Retina (tissue), 1 donor: ENCODE measurements at regions not wholly inside any gene's neighbourhood (a gene's known extent, or its start where the extent isn't known, plus 50 kb on each side); places are given as distances from the start of the nearest gene placed in this dataset.
"Not testable (repeated sequence)": the region's sequence is repeated elsewhere in the genome, so short reads cannot be mapped to it uniquely, and the experiment has no call there.

Source experiments
- DNase-seq: peaks from one replicate; pipeline ENCODE4 v3.0.0-alpha.2; 2016

DNA sequence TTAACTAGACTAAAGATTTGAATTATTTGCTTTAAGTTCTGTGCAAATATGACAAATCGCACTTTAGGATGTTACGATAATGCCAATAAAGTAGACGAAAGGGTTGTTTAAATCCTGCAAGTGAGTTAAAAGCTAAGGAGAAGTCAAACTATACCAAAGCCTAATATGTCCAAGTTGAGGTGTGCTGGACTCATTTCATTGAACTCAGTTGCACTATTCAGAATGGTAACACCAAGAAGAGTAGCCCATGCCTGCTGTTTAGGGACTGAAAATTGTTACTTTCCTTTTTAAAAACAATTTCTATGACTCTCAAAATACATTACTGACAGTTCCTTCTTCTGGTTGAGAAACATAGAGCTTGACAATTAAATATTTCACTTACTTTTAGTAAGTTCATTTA is 766.3 kb downstream of the DNAJB9 start:
- no peak for DNase-seq

DNA sequence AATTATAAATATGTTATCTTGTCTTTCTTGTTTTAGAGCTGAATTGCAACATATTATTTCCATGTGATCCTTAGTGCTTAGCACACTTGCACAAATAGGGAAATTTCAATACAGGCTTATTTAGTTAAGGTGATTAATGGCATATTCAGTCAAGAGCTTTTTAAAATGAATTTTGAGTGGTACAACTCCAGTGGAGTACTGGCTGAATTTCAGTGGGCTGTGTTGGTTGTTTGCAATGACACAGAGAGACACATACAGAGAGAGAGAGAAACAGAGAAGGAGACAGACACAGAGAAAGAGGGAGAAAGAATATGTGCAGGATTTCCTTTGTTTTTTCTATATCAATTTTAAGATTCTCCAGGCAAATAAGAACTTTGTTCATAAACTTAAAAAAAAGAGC is 766.9 kb downstream of the DNAJB9 start:
- DNase-seq, result no peak

DNA sequence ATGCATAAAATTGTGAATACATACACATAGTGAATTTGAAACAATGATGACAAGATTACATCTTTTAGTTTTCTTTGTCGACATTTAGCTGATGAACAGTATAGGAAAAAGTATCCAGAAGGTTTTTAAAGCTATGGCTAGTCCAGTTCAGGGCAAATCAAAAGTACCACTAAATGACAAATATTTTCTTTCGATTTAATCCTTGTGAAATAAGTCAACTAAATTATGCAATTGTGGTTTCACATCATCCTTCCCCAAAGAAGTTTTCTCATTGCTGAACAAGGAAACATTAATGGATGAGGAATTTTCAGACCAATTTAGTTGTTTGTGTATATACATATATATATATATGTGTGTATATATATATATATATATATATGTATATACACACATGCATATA is 774.0 kb downstream of the DNAJB9 start:
- DNase-seq, result no peak

DNA sequence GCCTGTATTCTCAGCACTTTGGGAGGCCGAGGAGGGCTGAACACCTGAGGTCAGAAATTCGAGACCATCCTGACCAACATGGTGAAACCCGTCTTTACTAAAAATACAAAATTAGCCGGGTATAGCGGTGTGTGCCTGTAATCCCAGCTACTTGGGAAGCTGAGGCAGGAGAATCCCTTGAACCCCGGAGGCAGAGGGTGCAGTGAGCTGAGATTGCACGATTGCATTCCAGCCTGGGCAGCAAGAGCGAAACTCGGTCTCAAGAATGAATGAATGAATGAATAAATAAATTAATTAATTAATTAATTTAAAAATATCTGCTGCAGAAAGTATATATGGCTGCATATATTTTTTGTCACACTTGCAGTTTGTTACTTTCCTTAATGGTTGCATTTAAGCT is 781.8 kb downstream of the DNAJB9 start:
- no peak for DNase-seq

DNA sequence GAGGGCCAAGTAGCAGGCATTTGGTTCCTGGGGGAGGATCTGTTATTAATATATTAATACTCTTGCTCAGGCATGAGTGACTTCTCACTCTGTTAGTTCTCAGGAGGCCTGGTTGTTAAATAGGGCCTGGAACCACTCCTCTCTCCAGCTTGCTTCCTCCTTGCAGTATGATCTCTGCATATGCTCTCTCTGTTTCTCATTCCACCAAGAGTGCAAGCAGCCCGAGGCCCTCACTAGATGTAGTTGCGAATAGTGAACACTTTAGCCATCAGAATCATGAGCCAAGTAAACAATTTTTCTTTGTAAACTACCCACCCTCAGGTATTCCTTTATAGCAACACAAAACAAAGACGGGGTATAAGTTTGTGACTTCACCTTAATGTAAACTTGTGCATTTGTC is 784.3 kb downstream of the DNAJB9 start:
- no peak for DNase-seq

DNA sequence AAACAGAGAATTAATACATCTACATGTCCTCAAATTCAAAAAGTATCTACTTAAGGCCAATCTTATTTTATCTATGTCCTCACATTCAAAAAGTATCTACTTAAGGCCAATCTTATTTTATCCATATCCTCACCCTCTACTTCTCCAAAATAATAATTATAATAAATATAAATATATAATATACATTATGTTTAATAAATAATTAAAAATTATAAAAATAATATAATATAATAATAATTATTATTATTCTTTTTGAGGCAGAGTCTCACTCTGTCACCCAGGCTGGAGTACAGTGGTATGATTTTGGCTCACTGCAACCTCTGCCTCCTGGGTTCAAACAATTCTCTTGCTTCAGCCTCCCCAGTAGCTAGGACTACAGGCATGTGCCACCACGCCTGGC is 784.9 kb downstream of the DNAJB9 start:
- DNase-seq, result no peak

DNA sequence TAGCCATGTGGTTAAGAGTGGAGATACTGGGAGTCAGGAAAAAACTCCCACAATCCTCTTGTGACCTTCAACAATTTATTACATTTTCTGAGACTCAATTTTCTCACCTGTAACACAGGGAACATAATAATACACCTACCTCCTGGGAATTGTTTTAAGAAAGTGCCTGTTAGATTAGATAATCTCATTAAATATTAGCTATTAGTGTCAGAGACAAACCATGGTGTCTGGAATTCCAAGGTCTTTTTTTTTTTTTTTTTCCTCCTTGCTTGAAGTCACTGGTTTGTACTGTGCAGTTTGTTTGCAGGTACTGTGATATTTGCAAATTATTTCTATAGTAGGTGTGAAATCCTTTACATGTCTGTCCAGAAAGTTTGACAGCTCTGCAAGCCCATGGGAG is 806.1 kb downstream of the DNAJB9 start:
- no peak for DNase-seq

DNA sequence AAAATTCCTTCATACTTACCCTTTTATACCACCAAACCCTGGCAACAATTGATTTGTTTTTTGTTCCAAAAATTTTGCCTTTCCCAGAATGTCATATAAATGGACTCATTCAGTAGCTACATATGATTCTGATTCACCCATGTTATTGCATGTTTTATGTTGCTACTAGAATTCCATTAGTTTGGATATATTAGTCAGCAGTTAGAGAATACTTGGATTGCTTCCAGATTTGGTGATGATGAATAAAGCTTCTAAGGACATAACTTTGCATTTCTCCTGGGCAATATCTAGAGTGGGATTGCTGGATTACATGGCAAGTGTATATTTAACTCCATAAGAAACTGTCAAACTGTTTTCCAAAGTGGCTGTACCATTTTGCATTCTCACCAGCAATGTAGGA is 806.9 kb downstream of the DNAJB9 start:
- DNase-seq, result no peak

DNA sequence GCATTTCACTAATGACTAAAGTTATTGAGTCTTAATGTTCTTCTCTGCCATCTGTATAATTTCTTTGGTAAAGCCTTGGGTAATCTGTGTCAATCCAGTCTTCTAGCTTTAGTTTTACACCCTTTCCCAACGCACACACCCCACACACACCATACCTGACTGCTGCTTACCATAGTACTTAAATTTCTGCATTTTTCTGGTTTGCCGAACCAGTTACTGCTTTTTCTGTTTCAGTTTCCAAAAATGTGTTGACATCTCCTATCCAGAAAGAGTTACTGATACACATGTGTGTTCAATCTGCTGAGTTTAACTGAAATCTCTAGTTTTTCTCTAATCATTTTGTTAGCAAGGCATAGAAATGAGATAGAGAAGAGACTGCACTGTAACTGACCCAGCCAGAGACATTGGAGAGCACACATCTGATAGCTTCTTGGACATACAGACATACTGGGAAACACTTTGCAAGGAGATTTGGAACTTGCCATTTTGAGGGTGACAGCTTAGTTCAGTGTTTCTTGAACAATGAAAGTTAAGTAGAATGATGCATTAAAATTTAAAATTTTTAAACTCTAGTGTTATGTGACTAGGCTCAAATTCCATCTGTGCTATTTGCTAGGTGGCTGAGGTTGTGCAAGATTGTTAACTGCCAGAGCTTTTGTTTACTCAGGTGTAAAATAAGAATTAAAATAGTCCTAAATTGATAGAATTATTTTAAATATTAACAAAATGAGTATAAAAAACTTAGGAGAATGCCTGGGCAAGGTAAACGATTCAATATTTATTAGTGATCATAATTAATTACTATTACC is 807.6 kb downstream of the DNAJB9 start:
- DNase-seq, result no peak

DNA sequence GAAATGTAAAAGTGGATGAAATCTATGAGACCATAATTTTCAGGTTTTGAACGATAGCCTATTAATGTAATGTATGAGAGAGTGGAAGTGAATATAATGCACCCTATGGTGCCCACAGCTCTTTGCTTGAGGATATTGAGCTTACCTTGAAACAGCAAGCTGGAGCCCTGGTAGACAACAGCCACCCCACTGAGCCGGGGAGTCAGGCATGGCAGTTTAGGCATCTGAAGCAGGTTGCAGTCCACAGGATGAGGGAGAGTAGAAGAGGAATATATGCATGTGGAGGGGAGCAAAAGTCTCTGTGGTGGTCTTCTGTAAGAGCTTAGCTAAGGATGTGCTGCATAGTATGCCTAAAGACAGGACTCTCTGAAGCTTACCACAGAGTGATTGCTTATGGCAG is 817.3 kb downstream of the DNAJB9 start:
- no peak for DNase-seq

DNA sequence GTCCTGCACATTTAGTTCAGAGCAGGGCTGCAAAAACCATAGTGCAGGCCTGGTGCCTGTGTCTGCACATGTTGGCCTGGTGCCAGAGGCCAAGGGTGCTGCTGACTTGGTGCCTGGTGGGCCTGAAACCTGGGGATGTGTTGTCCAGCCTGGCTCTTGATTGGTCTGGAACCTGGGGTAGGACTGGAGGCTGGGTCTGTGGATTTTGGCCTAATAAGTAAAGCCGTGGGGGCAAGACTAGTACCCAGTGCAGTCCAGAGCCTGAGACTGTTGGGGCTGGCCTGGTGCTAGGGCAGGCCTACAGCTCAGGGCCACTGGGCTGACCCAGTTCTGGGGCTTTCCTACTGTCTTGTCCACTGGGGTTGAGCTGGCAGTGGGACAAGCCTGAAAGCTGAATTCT is 817.9 kb downstream of the DNAJB9 start:
- DNase-seq, result no peak

DNA sequence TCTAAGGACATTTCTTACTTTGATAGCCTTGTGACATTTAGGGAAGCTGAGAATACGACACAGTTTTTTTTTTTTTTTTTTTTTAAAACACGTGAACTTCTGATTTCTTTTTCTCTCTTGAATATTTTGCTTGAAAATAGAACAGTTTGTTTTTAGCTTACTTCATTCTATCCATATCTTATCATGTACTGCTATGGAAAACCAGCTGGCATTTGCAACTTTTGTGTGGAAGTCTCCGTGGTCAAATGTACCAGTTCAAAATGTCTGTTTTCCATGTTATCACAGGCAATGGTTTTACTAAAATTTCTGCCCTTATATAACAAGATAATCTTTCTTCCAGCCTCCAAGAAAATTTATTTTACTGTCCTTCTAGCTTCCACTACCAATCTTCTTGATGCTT is 821.6 kb downstream of the DNAJB9 start:
- no peak for DNase-seq

DNA sequence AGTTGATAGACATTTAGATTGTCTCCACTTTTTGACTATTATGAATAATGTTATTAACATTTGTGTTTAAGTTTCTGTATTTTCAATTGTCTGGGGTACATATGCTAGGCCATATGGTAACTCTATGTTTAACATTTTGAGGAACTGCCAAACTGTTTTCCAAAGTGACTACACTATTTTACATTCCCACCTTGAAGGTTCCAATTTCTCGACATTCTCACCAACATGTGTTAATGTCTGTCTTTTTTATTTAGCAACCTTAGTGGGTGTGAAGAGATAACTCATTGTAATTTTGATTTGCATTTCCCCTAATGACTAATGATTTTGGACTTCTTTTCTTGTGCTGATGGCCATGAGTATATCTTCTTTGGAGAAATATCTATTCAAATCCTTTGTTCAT is 832.4 kb downstream of the DNAJB9 start:
- DNase-seq, result no peak

DNA sequence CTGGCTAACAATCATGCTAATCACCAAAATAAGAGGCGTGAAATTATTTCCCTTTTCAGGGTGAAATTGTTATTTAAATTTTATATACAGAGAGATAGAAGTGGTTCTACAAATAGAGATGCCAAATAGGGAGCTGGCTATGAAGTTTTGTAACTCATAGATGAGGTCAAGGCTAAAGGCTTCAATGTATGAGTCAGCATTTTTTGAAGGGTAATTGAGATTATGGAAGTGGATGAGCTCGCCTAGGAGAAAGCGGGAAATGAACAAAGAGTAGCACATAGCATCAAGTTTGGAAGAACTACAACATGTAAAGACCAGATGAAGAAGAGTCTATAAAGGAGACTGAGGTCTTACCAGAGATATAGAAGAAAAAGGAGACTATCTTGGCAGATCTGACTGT is 838.1 kb downstream of the DNAJB9 start:
- DNase-seq, result no peak

DNA sequence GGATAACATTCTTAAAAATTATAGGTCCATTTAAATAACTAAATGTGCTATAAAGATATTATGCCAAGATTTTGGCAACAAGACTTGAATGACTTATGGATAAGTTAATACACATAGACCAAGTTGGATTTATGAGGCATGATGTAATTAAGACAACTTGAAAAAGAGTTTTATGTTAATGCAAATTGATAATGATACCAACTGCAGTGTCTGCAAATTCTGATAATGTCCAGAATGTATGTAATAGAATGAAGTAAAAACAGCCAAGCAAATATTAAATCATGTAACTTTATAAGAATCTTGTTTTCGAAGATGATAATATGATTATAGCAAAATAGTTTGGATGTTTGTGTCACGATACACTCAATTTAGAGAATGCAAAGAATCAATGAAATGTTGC is 868.3 kb downstream of the DNAJB9 start:
- DNase-seq, result no peak

DNA sequence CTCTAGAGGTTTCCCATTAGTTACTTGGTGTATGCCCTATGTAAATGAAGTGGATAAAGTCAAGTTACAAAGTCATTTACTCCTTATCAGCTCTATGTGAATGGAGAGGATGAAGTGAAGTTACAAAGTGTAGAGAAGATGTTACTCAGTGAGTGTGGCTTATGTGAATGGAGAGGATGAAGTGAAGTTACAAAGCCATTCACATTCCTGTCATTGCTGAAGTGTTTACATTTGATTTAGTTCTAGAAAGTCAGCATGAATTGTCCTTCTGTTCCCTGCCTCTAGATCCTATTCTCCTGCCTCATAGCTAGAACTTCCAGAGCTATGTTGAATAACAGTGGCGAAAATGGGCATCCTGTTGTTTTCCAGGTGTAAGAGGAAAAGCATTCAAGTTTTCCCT is 880.1 kb downstream of the DNAJB9 start:
- DNase-seq, result no peak

DNA sequence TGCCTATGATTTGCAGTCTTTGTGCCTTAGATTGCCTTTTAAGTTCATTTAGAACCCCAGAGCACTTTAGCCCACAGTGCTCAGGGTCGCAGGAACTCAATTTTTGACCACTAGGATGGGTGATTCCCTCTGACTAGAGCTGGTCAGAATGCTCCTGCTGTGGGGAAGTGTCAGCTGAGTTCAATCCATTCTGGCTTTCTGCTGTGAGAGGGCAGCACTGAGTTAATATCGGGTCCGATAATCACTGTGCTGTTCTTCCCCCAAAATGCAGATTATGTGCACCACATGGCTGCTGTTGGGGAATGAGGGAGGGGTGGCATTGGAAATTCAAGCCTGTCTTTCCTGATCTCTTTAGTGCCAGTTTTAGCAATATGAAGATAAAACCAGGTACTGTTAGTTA is 886.4 kb downstream of the DNAJB9 start:
- no peak for DNase-seq

DNA sequence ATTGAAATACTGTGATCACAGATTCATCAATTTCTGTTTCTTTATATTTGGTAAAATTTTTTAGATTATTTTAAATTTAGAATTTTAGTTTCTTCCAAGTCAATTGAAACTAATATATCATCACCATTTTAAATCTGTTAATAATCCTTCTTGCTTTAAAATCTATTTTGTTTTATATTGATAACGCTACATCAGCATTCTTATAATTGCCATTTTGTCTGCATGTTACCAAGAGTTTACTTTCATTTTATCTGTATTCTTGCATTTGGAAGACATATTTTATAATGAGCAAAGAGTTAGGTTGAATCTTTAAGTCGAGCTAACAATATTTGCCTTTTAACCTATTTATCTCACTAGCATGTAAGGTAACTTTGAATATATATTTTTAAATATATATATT is 890.6 kb downstream of the DNAJB9 start:
- no peak for DNase-seq

DNA sequence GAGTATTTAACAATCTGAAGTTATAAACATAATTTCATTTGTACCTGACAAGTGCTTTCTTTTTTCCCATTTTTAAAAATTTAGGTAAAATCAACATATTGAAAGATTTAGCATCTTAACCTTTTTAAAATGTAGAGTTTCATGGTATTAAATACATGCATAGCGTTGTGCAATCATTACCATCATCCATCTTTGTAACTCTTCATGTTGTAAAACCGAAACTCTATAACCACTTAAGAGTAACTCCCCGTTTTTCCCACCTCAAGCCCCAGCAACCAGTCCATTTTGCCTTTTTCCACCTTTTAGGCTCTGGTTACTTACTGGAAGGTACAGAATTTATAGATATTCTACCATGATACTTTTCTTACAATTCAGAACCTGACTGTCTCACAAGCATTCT is 892.5 kb downstream of the DNAJB9 start:
- DNase-seq, result no peak

DNA sequence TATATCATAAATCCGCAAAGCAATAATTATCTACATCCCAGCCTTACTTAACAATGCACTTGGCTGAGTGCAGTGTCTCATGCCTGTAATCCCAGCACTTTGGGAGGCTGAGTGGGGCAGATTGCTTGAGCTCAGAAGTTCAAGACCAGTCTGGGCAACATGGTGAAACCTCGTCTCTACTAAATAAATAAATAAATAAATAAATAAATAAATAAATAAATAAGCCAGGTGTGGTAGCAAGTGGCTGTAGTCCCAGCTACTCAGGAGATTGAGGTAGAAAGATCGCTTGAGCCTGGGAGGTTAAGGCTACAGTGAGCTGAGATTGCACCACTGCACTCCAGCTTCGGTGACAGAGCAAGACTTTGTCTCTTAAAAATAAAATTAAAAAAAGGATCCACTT is 898.1 kb downstream of the DNAJB9 start:
- DNase-seq, result not testable (repeated sequence)

DNA sequence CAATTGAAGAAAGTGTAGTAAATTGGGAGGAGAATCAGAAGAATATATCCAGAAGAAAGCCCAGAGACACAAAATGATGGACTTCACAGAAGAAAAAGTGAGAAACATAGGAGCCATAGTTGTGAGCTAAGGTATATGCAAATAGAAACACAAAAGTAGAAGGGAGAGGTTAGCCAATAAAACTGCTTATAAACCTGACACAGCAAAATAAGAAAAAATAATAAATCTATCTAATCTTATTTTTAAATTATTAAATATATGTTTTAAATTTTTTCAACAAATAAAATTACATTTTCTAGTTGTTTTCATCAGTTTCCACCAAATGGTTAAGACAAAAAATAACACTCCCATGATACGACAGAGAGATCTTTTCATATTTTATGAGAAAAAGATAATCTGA is 903.5 kb downstream of the DNAJB9 start:
- no peak for DNase-seq

DNA sequence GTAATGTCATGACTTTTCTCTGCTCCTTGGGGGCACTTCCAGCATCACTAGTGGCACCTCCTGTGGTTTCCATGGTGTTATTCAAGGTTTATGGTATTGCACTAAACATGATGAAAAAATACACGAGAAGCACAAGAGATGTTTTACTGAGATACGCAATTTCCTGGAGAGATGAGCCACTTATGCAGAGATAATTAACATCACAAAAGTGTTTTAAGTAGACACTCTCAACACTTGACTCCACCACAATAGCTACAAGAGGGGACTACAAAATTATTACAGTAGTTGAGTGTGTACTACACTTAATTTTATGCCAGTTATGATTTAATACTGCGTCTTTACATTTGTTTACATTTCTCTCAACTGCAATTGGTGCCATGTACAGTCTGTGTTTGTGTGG is 906.7 kb downstream of the DNAJB9 start:
- no peak for DNase-seq

DNA sequence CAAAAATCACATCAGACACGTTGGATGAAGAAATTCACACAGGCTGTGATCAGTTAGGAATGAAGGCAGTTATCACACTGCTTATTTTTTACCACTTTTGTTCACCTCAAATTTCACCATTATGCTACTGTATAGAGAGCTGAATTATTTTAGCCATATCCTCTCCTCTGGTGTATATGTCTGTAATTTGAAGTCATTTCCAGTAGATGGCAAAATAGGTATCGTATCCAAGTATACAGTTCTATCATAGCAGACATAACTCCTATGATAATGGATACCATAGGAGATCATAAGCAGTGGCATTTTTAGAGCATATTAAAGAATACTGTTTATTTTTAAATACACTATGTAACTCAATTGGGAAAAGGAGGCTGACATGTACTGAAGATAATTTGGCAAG is 909.7 kb downstream of the DNAJB9 start:
- DNase-seq, result no peak

DNA sequence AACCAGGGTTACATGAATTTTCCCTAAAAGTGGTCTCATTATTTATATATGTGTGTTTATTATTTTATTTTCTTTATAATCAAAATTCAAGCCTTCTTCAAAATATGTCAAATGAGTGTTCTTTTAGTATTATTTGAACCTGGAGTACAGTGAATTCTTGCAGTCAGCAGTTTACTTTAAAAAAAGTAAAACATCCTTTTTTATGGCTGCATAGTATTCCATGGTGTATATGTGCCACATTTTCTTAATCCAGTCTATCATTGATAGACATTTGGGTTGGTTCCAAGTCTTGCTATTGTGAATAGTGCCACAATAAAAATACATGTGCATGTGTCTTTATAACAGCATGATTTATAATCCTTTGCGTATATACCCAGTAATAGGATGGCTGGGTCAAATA is 920.9 kb downstream of the DNAJB9 start:
- DNase-seq, result not testable (repeated sequence)

DNA sequence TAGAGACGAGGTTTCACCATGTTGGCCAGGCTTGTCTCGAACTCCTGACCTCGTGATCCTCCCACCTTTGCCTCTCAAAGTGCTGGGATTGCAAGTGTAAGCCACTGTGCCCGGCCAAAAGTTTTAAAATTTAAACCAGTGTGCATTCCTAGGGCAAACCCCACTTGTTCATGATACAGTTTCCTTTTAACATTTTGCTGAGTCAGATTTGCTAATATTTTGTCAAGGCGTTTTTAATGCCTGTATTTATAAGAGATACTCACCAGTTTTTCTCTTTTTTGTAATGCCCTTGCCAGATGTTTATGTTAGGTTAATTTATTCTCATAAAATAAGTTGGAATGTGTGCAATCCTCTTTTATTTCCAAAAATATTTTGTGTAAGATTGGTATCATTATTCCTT is 927.4 kb downstream of the DNAJB9 start:
- DNase-seq, result no peak

DNA sequence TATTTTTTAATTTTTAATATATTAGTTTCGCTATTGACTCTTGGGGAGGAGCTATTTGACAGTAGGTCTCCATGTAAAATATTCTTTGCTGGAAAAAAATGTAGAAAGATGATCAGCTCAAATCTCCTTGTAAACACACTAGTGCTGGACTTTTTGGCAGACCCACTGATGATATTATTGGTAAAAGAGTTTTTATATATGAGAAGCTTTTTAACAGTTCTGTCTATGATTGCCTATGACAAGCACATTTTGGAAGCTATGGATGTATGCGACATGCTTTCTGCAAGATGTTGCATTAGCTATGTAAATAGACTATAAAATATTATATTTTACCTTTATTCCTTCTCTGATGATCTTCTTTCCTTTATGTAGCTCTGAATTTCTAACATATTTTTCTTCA is 928.5 kb downstream of the DNAJB9 start:
- DNase-seq, result no peak
